GM21723 (cell line): ENCODE measurements at regions not wholly inside any gene's neighbourhood (a gene's known extent, or its start where the extent isn't known, plus 50 kb on each side); places are given as distances from the start of the nearest gene placed in this dataset.

Experiments
- ATAC-seq: cut with Tn5 transposase; IDR thresholded peaks from one replicate; pipeline ENCODE4 v1.9.1; 2021; ENCODE audit warnings: mild to moderate bottlenecking, moderate library complexity; ENCODE audit not compliant: unreplicated experiment

DNA sequence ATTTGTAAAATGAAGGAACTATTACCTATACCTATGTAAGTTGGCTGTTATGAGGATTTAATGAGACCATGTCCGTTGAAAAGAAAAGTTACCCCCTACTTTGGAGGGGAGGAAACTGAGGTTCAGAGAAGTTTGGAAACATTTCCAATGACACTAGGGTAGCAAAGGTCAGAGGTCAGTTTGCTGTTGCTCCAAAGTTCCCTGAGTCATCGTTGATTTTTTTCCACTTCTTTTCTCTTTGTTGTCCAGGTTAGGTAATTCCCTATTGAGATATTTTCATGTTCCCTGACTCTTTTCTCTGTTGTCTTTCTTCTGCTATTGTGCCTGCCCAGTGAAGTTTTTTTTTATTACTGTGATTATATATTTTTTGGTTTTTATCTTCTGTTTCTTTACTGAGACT, 213.8 kb upstream of the C1orf174 start:
- ATAC-seq, result no peak

- ATAC-seq, result no peak
These were observed 215.3 kb upstream of the C1orf174 start for GRCh38 chr1:4115191-4115900.

DNA sequence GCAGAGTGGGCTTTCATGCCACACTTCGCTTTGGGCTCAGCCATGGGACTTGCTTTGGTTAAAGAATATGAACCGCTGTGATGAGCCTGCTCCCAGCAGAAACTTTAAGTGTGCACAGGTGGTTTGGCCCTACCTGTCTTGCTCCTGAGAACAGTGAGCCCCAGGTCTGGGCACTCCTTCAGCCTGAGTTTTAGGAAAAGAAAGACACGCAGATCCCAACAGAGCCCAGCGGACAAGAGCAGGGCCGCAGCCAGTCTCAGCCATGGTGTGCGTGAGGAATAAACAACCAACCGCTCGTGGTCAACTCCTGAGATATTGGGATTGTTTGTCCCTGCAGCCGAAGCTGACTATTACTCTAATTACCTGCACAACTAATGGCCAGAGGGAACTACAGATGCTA, 217.1 kb upstream of the C1orf174 start:
- ATAC-seq, result no peak

DNA sequence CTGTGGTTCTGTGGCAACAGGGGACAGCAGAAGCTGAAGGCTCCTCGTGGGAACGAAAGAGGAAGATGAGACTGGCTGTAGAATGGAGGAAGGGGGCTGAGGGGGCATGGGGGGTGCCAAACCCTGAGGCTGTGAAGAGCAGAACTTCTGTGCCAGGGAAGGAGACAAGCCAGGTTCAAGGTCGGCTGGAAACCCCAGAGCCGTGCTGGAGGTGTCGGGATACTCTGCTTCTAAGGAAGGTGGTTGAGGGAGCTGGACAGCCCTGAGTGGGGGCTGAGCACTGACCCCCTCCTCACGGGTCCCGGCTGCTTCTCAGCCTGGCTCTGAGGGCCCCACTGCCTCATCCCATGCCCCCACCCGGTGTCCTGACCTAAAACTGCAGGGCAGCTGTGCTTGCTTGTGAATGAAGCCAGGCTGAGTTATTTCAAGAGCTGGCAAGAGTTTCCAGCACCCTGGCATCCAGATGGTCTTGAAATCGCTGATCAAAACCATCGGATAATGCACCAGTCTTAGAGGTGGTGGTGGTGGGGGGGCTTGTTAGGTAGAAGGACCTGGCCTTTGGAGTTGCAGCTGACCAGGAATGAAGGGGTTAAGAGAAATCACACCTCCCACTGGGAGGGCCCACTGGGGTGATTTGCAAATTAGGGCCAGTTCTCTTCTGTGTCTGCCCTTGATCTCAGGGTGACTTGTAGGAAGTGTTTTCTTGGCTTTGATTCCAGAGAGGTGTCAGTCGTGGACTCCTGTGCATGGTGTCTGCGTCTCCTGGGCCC, 218.9 kb upstream of the C1orf174 start:
- no peak for ATAC-seq

DNA sequence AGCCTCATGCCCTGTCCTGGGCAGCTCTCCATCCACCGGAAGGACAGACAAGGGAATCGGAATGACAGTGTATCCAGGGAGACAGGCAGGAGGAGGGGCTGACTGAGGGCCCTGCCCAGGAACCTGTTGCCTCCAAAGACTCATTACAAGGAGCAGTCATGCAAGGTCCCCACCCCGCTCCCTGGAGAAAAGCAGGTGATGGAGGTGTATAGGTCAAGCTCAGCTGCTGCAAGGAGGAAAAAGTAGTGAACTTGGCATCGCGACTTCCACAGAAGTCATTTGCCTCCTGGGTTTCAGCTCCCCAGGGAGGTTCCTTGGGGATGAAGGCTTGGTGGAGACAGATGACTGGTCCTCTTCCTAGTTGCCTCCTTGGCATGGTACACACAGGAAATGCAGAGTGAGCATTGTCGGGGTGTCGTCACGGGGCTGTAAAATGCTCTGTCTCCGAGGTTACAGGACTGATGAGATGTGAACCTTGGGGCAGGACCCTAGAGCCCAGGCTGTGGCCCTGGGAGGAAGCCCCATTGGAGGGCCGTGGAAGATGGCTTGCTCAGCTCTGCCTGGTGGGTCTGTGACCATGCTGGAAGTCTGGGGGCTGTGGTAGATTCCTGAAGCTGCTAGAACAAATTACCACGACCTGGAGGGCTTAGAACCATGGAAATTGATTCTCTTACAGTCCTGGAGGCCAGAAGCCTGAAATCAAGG, 219.6 kb upstream of the C1orf174 start:
- no peak for ATAC-seq

- ATAC-seq, result no peak
These were observed 220.7 kb upstream of the C1orf174 start for GRCh38 chr1:4120557-4121292.

GRCh38 chr1:4121293-4121684, 221.2 kb upstream of the C1orf174 start:
- no peak for ATAC-seq

DNA sequence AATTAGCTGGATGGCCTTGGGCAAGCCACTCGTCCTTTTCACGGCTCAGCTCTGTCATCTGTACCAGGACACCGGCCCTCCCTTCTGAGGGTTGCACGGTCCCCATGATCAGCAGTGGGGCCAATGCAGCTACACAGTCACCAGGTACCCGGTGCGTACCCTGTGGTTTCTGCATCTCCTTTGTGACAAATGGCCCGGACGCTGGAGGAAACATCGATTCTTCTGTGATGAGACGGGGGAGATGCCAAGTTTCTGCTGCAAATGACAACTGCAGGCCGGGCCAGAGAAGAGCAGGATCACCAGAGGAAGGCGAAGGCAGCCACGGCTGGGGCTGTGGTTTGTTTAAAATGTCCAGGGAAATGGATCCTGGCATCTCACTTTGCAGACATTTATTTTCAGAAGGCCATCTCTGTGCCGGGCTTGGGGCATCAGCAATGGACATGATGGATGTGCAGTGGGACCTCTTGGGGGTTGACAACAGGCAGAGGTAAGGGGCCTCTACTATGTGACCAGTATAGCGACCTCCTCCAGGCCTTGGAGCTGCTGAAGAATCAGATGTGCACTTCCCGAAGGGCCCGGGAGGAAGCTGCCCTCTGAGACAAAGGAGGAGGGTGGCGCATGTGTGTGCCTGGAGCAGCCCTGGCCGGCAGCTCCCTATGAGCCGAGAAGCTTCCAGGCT, 221.9 kb upstream of the C1orf174 start:
- no peak for ATAC-seq

GRCh38 chr1:4122513-4123160, 222.6 kb upstream of the C1orf174 start:
- ATAC-seq, result no peak

- no peak for ATAC-seq
These were observed 224.6 kb upstream of the C1orf174 start for GRCh38 chr1:4124631-4125145.

GRCh38 chr1:4126251-4126650, 226.2 kb upstream of the C1orf174 start:
- ATAC-seq, result no peak

GRCh38 chr1:4126731-4127591, 226.9 kb upstream of the C1orf174 start:
- ATAC-seq, result no peak

DNA sequence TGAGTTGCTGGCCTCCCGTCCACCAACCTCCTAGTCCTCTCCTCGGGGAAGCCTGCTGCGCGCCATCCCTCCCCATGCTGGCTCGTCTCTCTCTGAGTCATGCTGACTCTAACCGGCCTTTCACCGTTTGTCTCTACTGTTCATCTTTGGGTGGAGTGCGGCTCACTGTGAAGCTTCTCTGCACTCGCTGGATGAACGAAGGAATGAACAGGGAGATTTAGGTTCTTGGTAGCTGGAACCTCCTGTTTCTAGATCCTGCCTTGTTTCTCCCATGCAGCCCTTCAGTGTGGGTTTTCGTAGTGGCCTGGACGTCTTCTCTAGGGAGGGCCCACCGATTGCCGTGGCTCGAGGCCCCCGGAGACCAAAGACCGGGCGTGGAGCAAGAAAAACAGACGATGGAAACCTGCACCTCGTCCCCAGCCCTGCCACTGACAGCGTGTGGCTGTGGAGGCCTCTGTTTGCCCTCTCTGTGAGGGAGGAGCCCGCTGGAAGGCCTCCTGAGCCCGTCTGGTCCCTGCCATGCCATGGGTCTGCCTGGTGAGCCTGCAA, 227.6 kb upstream of the C1orf174 start:
- no peak for ATAC-seq

DNA sequence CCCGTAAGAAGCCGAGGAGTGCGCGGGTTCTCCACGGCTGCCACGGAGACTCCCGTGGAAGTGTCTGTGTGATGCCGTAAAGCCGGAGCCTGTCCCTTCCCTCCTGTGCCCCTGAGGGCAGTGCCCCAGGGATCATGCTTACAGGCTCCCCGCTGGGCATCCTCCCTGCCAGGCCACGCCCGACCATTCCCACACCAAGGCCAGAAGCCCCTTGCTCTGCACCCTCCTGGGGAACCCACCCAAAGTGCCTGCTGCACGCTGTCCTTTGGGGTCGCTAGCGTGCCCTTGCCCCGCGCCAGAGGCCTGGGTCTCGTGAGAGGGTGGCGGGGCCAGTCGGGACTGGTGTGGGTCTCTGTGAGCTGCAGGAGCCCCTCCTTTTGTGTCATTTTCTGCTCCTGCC, 228.5 kb upstream of the C1orf174 start:
- no peak for ATAC-seq

- ATAC-seq, result no peak
These were observed 229.6 kb upstream of the C1orf174 start for GRCh38 chr1:4129693-4130092.

GRCh38 chr1:4130096-4130495, 230.0 kb upstream of the C1orf174 start:
- ATAC-seq, result no peak

DNA sequence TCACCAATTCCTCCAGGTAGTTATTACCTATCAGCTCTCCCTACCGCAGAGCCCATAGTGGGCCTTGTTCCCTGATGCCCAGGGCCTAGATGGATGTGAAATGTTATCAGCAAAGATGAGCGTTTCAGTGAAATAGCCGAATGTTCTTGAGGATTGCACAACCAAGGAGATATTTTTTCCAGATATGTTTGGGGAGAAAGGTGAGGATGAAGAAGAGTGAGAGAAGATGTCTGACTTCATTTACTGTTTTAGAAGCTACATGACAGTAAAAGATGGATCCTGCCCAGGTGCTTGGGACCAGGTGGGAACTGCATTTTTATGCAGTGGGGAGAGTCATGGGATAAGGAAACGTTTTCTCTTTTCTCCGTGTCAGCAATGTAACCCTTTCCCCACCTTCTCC, 231.7 kb upstream of the C1orf174 start:
- ATAC-seq, result no peak

DNA sequence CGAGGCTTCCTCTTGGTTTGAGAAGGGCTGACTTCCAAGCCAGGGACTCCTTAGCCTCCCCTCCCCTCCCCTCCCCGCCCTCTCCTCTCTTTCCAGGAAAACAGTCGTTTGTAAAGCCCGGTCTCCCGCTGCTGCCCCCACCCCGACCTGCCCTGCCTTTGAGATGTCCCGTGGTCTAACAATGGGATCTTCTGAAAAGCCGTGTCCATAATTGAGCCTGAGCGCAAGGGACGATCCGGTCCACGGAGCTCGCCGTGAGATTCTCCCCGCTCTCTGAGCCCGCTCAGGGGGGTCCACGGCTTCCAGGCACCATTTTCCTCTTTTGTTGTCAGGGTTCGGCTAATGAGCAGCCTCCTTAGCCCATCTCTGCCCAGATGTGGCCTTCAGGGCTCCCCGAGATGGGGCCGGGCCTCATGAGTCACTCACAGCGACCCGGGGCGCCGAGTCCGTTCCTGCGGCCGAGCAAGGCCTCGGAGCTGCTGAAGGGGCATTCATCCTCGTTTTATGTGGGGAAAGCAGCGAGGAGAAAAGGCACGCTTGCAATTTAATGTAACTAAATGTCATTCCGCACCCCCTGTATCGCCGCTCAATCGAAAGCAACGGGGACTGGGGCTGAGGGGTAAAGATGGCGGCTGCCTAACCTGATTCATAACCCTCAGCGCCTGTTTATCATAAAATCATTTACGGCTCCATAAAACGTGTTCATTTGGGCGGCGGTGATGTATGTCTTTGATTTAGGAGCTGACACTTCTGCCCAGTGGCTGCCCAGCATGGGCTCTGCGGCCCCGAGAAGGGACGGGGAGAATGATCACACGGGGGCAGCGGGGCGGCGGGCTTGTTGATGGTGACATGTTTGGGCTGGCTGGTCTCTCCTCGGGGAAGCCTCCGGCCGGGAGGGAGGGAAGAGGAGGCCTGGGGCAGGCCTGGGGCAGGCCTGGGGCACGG, 232.6 kb upstream of the C1orf174 start:
- no peak for ATAC-seq
